ENCODE measurements at regions not wholly inside any gene's neighbourhood (a gene's known extent, or its start where the extent isn't known, plus 50 kb on each side); places are given as distances from the start of the nearest gene placed in this dataset.

- no peak for TF ChIP-seq CTCF (IDR thresholded peaks at IDR 0.05; ENCODE audit: insufficient read depth, low read length, missing control alignments)
- DNase-seq (ENCODE audit: low read depth, low spot score): no peak
- ChIA-PET CTCF (interaction anchor here (1.4 kb wide), 1 partner anchor 9 kb away, joined by 3 read pairs; no protein-coding TSS in a partner anchor), POLR2A (no interaction called here)
- H3K4me3 ChIP-seq (ENCODE audit: low read depth, low read length): no peak overlapping the region
These were observed 394.1 kb upstream of the ARID1B start for GRCh38 chr6:156383059-156383458.

GRCh38 chr6:156379392-156380289 is 397.5 kb upstream of the ARID1B start:
- H3K4me3 ChIP-seq (ENCODE audit: low read depth, low read length): no peak overlapping the region
- POLR2A ChIA-PET: interaction anchor here (1.2 kb wide), 1 partner anchor 9 kb away, joined by 3 read pairs; no protein-coding TSS in a partner anchor
- DNase-seq (ENCODE audit: low read depth, low spot score): no peak
- CTCF ChIA-PET: interaction anchor here (0.6 kb wide), 1 partner anchor 110 kb away, joined by 3 read pairs; no protein-coding TSS in a partner anchor
- TF ChIP-seq CTCF (IDR thresholded peaks at IDR 0.05; ENCODE audit: insufficient read depth, low read length, missing control alignments): no peak

GRCh38 chr6:156378853-156379252 is 398.3 kb upstream of the ARID1B start:
- POLR2A ChIA-PET: interaction anchor here (1.2 kb wide), 1 partner anchor 9 kb away, joined by 3 read pairs; no protein-coding TSS in a partner anchor
- CTCF ChIA-PET: interaction anchor here (0.6 kb wide), 1 partner anchor 111 kb away, joined by 3 read pairs; no protein-coding TSS in a partner anchor
- TF ChIP-seq CTCF (IDR thresholded peaks at IDR 0.05; ENCODE audit: insufficient read depth, low read length, missing control alignments): no peak
- H3K4me3 ChIP-seq (ENCODE audit: low read depth, low read length): no peak overlapping the region
- DNase-seq (ENCODE audit: low read depth, low spot score): no peak

- ChIA-PET POLR2A (no interaction called here), CTCF (no interaction called here)
- TF ChIP-seq CTCF (IDR thresholded peaks at IDR 0.05; ENCODE audit: insufficient read depth, low read length, missing control alignments): no peak
- no peak overlapping the region for H3K4me3 ChIP-seq (ENCODE audit: low read depth, low read length)
- DNase-seq (ENCODE audit: low read depth, low spot score): no peak
These were observed 401.1 kb upstream of the ARID1B start for GRCh38 chr6:156376091-156376490.

GRCh38 chr6:156359912-156360311 is 417.3 kb upstream of the ARID1B start:
- CTCF ChIA-PET: no interaction called here
- no peak for DNase-seq (ENCODE audit: low read depth, low spot score)
- POLR2A ChIA-PET: no interaction called here
- H3K4me3 ChIP-seq (ENCODE audit: low read depth, low read length): no peak overlapping the region
- TF ChIP-seq CTCF (IDR thresholded peaks at IDR 0.05; ENCODE audit: insufficient read depth, low read length, missing control alignments): peak; percentile 3

GRCh38 chr6:156352861-156353260 is 424.3 kb upstream of the ARID1B start:
- TF ChIP-seq CTCF (IDR thresholded peaks at IDR 0.05; ENCODE audit: insufficient read depth, low read length, missing control alignments): no peak
- no peak for DNase-seq (ENCODE audit: low read depth, low spot score)
- H3K4me3 ChIP-seq (ENCODE audit: low read depth, low read length): no peak overlapping the region
- ChIA-PET CTCF (no interaction called here), POLR2A (no interaction called here)
